Ishikawa (cell line): ENCODE measurements at regions not wholly inside any gene's neighbourhood (a gene's known extent, or its start where the extent isn't known, plus 50 kb on each side); places are given as distances from the start of the nearest gene placed in this dataset.

Source experiments
- RAD21 ChIP-seq: IDR thresholded peaks from 2 replicates; pipeline ENCODE4 v1.6.1; 2012; ENCODE audit warnings: low read depth
- TAF1 ChIP-seq: IDR thresholded peaks from 2 replicates; pipeline ENCODE4 v1.6.1; 2012; ENCODE audit warnings: low read depth, mild to moderate bottlenecking
- ZBTB7A ChIP-seq: IDR thresholded peaks from 2 replicates; pipeline ENCODE4 v1.6.1; 2012; ENCODE audit warnings: low read depth

DNA sequence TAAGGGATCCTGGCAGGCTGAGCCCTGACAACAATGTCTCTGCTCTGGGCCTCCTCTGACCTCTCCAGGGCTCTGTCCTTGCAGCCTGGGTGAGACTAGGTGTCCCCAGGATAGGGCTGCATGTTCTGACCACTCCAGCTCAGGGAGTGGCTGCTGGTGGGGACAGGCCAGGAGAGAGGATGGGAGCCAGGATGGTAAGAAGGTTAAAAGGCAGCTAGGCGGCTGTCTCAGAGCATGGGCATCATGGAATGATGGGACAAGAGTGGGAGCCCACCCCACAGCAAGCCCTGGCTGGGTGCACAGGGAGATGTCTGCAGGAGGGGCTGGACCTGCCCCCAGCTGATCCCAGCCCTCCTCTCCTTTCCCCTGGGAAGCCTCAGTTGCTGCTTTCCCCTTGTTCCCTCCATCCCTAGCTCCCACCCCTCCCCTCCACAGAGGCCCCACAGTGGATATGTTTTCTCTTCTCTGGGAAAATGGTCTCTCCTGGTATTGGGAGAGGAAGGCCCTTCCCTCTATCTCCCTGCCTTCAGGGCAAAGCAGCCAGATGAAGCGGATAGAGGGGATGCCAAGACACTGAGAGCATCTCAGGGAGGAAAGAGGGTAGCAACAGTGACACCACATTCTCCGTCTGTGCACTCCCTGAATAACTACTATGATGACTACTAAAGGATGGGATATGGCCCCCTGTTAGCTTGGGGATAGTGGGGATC, 334.3 kb downstream of the DYSF start:
- no peak for TF ChIP-seq TAF1
- no peak for TF ChIP-seq ZBTB7A
- TF ChIP-seq RAD21, result no peak
